Loucy (cell line): ENCODE measurements at regions not wholly inside any gene's neighbourhood (a gene's known extent, or its start where the extent isn't known, plus 50 kb on each side); places are given as distances from the start of the nearest gene placed in this dataset.

Experiments used
- CTCF ChIP-seq: fragments of 200-600 bp; sonication (generic); conservative IDR thresholded peaks from 2 replicates; pipeline ENCODE4 v1.5.1; 2014; ENCODE audit warnings: mild to moderate bottlenecking, antibody characterized with exemption, low read length
- EZH2phosphoT487 ChIP-seq: fragments of 200-600 bp; IDR thresholded peaks from 2 replicates; pipeline ENCODE4 v1.6.1; 2018; ENCODE audit warnings: antibody characterized with exemption, mild to moderate bottlenecking, moderate library complexity, borderline replicate concordance

GRCh38 chr9:24846248-24846912 lies 300.7 kb upstream of the IZUMO3 start:
- no peak for TF ChIP-seq CTCF
- no peak for TF ChIP-seq EZH2phosphoT487
